ENCODE measurements at regions not wholly inside any gene's neighbourhood (a gene's known extent, or its start where the extent isn't known, plus 50 kb on each side); places are given as distances from the start of the nearest gene placed in this dataset.

DNA sequence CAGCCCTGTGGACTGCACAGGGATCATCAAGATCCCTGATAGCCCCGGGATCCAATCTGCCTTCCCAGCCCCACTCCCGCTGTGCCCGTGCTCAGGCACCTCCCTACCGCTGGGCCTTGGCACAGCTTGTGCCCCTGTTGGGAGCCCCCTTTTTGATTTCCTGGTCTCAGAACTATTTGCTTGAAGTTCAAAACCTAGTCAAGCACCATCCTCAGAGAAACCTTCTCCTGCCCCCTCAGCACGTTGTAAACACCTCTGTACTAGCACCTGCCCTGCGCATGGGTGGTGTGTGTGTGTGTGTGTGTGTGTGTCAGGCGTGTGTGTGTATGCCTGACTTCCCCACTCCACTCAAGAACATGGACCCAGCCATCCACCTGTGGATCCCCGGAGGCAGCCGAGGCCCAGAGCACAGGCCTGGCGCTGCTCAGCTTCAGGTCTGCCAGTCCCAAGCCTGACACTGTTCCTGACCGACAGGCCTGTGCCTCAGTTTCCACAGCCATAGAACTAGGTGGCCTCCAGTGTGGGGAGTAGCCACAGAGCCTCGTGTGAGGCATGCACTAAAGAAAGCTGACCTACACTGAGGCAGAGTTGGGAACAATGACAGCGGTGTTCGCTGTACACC, 65.5 kb downstream of the ADRA2C start:
- no peak for DNase-seq (ENCODE audit: low spot score)

DNA sequence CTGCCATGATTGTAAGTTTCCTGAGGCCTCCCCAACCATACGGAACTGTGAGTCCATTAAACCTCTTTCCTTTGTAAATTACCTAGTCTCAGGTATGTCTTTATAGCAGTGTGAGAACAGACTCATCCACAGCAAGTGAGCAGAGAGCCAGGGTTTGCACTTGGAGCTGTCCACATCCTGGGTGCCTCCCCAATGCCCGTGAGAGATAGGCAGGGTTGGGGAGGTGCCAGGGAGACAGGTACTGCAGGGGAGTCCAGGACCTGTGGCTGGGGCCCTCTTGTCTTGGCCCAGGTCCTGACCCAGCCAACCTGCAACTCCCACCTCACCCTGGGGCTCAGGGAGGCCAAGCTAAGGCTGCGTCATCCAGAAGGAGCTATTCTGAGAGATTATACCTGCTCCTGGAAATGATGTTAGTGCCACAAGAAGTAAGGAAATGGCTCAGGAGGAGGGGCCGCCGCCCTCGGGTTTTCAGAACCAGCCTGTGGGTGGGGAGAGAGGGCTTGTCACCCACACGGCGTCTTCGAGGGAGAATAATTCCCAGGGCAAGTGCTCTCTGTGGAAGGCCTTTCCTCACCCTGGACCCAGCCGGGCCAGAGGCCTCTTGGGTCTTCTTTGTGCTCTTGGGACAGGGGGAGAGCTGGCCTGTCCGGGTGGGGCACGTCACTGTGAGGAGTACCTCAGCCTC, 66.5 kb downstream of the ADRA2C start:
- no peak for DNase-seq (ENCODE audit: low spot score)

DNA sequence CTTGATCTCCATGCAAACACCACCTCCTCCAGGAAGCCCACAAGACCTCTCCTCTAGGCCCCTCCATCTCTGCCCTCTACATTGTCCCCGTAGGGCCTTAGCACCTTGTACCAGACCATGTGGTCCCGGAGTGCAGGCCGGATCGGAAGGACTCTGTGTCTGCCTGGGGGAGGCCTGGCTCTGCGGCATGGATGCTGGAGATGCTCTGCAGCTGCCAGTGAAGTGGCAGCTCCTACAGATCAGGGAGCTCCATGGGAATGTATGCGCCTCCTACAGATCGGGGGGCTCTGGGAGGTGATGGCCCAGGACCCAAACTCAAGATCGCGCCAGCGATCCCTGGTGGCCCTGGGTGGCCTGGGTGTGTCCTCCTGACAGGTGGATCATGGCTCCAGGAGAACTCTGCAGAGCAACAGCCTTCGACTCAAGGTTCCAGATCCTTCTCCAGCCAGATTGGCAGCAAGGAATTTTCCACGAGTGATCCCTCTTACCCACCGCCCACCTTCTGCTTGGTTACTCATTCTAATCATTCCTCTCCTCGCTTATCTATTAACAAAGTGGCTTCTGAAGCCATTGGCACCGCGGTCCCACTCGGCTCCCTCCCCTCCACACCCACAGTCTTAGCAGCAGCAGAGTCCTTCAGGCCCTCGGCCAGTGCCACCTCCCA, 67.3 kb downstream of the ADRA2C start:
- DNase-seq (ENCODE audit: low spot score): no peak

- no peak for DNase-seq (ENCODE audit: low spot score)
Observed at GRCh38 chr4:3834186-3834662, 68.0 kb downstream of the ADRA2C start.

- DNase-seq (ENCODE audit: low spot score): no peak
Observed at GRCh38 chr4:3834663-3835521, 68.7 kb downstream of the ADRA2C start.

DNA sequence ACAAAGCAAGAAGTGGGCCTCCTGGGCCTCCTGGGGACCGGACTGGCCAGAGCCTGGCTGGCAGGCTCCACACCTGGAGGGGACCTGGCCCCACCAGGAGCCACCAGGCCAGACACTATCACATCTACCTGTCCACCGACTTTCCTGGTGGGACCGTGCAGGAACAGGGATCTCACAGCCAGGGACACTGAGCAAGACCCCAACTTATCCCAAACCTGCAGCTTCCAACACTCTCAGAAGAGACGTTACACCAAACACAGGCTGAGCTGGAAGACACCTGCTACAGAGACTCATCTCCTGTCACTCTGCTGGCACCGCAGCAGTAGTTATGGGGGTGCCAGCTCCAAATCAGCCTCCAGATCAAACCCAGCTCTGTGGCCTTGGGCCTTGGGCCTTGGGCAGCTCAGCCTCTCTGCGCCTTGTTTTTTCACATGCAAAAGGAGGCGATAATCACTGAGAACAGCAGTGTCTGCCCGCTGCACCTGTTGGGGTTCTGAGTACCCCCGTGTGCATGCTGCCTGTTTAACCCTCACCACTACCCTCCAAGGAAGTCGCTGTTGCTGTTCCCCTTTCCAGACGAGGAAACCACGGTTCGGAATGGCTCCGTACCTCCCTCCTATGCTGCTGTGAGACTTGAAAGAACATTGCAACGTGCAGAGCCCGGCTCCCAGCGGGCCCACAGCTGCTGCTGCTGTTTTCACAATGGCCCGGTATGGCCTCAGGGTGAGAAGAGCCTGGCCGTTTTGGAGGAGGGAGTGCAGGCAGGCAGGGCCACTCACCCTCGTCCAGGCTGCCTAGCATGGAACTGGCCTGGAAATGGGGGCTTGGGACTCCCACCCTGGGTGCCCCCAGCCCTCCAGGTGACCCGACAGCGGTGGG, 69.6 kb downstream of the ADRA2C start:
- peak; percentile 68 for DNase-seq (ENCODE audit: low spot score)

DNA sequence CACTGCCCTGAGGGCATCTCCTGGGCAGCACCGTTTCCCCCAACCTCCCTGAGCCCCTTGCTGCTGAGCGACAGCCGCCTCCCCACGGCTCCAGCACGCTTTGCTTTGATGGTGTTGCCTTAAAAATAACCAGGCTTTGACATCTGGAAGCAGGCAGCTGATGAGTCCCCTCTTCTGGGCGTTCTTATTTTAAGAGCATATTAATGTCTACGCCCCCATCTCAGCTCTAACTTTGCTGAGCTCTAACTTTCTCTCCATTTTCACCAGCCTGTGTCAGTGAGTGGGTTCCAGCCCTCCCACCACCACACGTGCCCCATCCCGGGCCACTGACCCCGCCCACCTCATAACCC, 70.2 kb downstream of the ADRA2C start:
- DNase-seq (ENCODE audit: low spot score): no peak

DNA sequence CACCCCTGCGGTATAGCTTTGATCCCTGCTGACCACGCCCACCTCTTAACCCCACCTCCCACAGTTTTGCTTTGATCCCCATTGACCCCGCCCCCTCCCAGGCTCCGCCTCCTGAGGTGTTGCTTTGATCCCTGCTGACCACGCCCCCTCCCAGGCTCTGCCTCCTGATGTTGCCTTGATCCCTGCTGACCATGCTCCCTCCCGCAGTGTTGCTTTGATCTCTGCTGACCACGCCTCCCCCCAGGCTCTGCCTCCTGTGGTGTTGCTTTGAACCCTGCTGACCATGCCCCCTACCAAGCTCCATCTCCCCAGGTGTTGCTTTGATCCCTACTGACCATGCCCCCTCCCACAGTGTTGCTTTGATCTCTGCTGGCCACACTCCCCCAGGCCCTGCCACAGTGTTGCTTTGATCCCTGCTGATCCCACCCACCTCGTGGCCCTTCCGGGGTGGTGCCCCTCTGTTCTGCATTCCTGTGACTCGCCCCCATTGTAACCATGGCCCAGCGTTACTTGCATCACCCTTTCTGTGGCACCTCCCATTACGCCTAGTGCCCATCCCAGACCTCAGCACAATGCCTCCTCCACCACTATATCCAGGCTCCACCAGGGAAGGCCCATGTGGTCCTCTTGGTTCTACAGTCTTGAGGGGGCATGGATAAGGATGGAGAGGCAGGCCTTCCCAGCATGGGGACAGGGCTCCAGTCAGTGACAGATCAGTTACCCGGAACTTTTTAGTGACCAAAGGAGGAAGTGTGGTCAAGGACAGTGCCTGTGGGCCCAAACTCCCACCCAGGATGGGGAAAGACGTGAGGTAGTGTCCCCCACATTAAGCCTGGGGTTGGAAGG, 70.8 kb downstream of the ADRA2C start:
- peak; percentile 79 for DNase-seq (ENCODE audit: low spot score)

- no peak for DNase-seq (ENCODE audit: low spot score)
Observed at GRCh38 chr4:3838437-3839380, 72.5 kb downstream of the ADRA2C start.

GRCh38 chr4:3845094-3845743, 79.0 kb downstream of the ADRA2C start:
- no peak for DNase-seq (ENCODE audit: low spot score)

DNA sequence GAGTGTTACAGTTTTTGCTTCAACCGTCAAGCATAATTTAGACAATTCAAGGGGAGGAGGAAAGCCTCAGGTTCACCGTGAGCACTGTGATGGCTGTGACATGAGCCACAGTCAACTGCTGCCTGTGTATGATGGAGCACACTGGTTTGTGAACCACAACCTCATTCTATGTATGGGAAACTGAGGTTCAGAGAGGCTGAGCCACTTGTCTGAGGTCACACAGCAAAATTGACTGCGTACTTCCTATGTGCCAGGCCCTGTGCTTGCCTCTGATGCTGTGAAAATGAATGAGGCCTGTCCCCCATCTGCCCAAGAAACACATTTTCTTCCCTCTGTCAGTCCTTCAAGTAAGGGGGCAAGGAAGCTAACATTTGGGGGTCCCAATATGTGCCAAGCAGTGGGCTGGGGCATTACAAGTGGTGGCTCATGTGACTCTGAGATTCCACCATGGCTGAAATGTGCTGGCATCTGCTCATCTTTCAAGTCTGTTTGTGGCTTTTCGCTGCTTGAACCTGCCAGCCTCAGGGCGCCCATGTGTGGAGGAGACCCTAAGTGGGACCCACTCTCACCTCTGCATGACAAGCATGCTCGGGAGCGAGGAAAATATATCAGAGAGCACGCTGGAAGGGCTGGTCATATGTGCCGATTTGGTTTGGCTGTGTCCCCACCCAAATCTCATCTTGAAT, 79.7 kb downstream of the ADRA2C start:
- DNase-seq (ENCODE audit: low spot score): no peak

DNA sequence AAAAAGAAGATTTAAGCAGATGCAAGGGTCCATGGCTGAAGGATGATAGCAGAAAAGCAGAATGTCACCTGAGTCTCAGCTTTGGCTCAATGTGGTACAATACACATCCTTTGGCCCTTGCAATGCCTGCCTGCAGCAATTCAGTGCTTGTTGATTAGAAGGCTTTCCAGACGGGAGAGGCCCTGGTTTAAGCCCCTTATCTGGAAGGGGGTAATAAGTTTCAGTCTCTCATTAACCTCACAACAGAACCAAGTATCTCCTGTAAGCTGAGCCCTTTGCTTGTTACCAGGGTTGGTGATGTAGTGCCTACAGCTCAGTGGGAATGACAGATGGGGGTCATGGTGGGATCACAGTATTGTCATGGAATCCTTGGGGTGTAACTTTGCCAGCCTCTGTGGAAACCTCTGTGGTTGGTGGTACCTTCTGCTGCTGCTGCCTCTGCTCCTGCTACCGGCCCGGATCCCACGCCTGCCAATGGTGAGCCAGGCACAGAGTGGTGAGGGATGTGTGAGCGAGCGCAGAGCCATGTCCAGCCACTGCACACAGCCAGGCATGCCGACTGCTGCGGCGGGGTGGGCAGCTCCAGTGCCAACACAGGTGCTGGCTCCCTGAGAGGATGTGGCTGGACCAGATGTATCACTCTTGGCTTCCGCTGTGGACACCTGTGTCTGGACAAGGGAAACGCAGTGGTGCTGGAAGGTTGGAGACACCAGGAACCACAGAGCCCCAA, 81.2 kb downstream of the ADRA2C start:
- no peak for DNase-seq (ENCODE audit: low spot score)

DNA sequence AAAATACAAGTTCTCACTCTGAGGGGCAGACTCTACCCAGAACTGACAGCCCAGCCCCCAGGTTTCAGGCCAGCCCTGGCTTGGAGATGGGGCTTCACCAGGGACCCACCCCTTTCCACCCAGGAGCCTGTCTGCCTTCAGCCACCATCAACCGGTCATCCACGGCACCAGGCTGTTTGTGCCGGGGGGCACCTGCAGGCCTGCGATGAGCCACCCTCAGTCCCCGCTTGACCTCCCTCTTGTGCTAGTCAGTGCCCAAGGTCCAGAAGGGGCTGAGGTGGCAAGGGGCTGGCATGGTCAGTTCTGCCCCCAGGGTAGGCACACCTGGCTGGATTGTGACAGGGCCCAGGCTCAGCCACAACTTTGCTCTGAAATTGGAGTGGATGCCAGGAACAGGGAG, 82.1 kb downstream of the ADRA2C start:
- DNase-seq (ENCODE audit: low spot score): no peak

DNA sequence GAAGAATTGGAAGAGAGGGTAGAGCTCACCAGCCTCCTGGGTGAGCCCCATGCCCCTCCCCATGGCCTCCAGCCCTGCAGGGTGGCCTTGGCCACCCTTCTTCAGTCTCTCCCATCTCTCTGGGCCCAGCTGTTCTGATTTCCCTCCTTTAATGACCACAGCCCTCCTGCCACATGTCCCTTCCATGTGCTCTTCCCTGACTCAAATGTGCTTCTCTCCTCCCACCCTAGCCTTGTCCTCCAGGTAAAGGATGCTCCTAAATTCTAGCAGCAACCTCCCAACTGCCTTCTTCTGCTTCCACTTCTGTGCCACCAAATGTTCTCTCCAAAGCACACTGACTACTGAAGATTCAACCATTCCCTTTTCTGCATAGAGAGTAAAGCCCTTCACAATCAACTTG, 83.0 kb downstream of the ADRA2C start:
- no peak for DNase-seq (ENCODE audit: low spot score)

GRCh38 chr4:3850128-3850527, 83.9 kb downstream of the ADRA2C start:
- no peak for DNase-seq (ENCODE audit: low spot score)

GRCh38 chr4:3851211-3851610, 85.0 kb downstream of the ADRA2C start:
- DNase-seq (ENCODE audit: low spot score): peak; percentile 54

DNA sequence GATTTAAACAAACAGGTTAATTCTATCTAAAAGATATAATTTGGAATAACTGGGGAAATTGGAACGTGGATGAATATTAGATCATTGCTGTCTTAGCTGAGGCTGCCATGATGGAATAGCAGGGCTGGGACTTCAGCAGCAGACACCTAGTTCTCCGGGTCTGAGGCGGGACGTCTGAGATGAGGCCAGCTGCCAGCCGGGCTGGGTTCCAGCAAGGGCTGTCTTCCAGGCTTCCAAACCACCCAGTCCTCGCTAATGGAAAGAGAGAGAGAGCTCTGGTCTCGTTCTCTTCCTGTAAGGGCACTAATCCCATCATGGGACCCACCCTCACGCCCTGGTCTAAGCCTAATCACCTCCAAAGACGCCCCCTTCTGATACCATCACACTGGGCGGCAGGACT, 85.7 kb downstream of the ADRA2C start:
- no peak for DNase-seq (ENCODE audit: low spot score)

GRCh38 chr4:3852309-3852708, 86.1 kb downstream of the ADRA2C start:
- no peak for DNase-seq (ENCODE audit: low spot score)
